Astrocyte (in vitro differentiated cells and primary cell): ENCODE measurements at regions not wholly inside any gene's neighbourhood (a gene's known extent, or its start where the extent isn't known, plus 50 kb on each side); places are given as distances from the start of the nearest gene placed in this dataset.

Experiments used
- CTCF ChIP-seq: IDR thresholded peaks from 2 replicates; pipeline ENCODE4 v1.5.1; 2011; ENCODE audit warnings: low read depth, mild to moderate bottlenecking, inconsistent platforms, low read length, moderate library complexity; ENCODE audit not compliant: insufficient read depth
- EZH2 ChIP-seq: IDR thresholded peaks from 2 replicates; pipeline ENCODE4 v1.6.1; 2012; ENCODE audit warnings: mild to moderate bottlenecking, low read length, inconsistent platforms; ENCODE audit not compliant: insufficient read depth

DNA sequence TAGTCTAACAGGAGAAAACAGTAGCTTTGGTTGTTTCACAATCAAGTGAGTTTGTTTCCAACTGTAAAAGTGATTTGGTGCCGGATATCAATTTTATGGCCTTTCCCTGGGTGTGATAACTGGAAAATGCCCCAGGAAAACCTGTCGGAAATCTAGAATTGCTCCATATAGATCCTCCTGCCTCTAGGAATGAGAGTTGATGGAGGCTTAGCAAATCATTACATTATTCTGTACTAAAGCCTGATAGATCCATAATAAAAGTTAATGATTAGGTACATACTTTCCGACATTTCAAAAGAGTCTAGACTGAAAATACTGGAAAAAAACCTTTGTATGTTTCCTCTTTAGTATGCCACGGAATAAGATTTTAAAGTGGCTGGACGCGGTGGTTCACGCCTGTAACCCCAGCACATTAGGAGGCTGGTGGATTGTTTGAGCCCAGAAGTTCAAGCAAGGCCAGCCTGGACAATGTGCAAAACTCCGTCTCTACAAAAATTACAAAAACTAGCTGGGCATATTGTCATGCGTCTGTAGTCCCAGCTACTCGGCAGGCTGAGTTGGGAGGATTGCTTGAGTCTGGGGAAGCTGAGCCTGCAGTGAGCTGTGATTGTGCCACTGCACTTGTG lies 70.0 kb upstream of the SLC45A1 start:
- TF ChIP-seq EZH2 (no peak), CTCF (no peak)
